ENCODE measurements at regions not wholly inside any gene's neighbourhood (a gene's known extent, or its start where the extent isn't known, plus 50 kb on each side); places are given as distances from the start of the nearest gene placed in this dataset.

- no peaks in the 10 kb centered on the region for H3K4me1 ChIP-seq (ENCODE audit: low read depth)
- no peak overlapping the region for H3K4me3 ChIP-seq
- no peaks in the 10 kb centered on the region for H3K36me3 ChIP-seq (ENCODE audit: low read depth)
- H3K9me3 ChIP-seq, result no peaks in the 10 kb centered on the region
- TF ChIP-seq CTCF (IDR thresholded peaks at IDR 0.05), result no peak
- ATAC-seq (no peak), DNase-seq (no peak)
- intact Hi-C loops (cut with DNase I, micrococcal nuclease), result no loop called here
Observed at GRCh38 chr9:81202292-81202691, 487.1 kb downstream of the TLE1 start.

- Histone ChIP-seq H3K4me3 (no peak overlapping the region), H3K4me1 (ENCODE audit: low read depth) (no peaks in the 10 kb centered on the region), H3K9me3 (no peaks in the 10 kb centered on the region), H3K36me3 (ENCODE audit: low read depth) (no peaks in the 10 kb centered on the region)
- TF ChIP-seq CTCF (IDR thresholded peaks at IDR 0.05), result no peak
- DNase-seq (no peak), ATAC-seq (no peak)
- intact Hi-C loops (cut with DNase I, micrococcal nuclease), result no loop called here
Observed at GRCh38 chr9:81195206-81195605, 494.1 kb downstream of the TLE1 start.

GRCh38 chr9:81193362-81194339 lies 495.7 kb downstream of the TLE1 start:
- no peaks in the 10 kb centered on the region for H3K36me3 ChIP-seq (ENCODE audit: low read depth)
- H3K9me3 ChIP-seq, result no peaks in the 10 kb centered on the region
- no peak for DNase-seq
- ATAC-seq, result no peak
- intact Hi-C loops (cut with DNase I, micrococcal nuclease), result no loop called here
- no peak overlapping the region for H3K4me3 ChIP-seq
- H3K4me1 ChIP-seq (ENCODE audit: low read depth), result no peaks in the 10 kb centered on the region
- no peak for TF ChIP-seq CTCF (IDR thresholded peaks at IDR 0.05)

- Histone ChIP-seq H3K4me3 (no peak overlapping the region), H3K36me3 (ENCODE audit: low read depth) (no peaks in the 10 kb centered on the region), H3K4me1 (ENCODE audit: low read depth) (no peaks in the 10 kb centered on the region), H3K9me3 (no peaks in the 10 kb centered on the region)
- intact Hi-C loops (cut with DNase I, micrococcal nuclease), result no loop called here
- DNase-seq (no peak), ATAC-seq (no peak)
- no peak for TF ChIP-seq CTCF (IDR thresholded peaks at IDR 0.05)
Observed at GRCh38 chr9:81191222-81191621, 498.1 kb downstream of the TLE1 start.

GRCh38 chr9:81190659-81191058 lies 498.7 kb downstream of the TLE1 start:
- Histone ChIP-seq H3K4me1 (ENCODE audit: low read depth) (no peaks in the 10 kb centered on the region), H3K36me3 (ENCODE audit: low read depth) (no peaks in the 10 kb centered on the region), H3K4me3 (no peak overlapping the region), H3K9me3 (no peaks in the 10 kb centered on the region)
- no peak for DNase-seq
- intact Hi-C loops (cut with DNase I, micrococcal nuclease), result no loop called here
- no peak for ATAC-seq
- no peak for TF ChIP-seq CTCF (IDR thresholded peaks at IDR 0.05)
